HepG2 (cell line): ENCODE measurements at regions not wholly inside any gene's neighbourhood (a gene's known extent, or its start where the extent isn't known, plus 50 kb on each side); places are given as distances from the start of the nearest gene placed in this dataset.

ENCODE experiments used
- ATAC-seq: fragments of 200-7000 bp; cut with Tn5 transposase; 3 replicates; pipeline ENCODE4 v1.9.1; 2020; ENCODE audit warnings: mild to moderate bottlenecking, moderate library complexity
- BruUV-seq: library from RNA; stranded (reverse); fragments of 400-500 nt; replicated peaks from 2 replicates; lab custom pipeline; 2021; lab: Mats Ljungman, UMichigan
- CTCF ChIA-PET: fragments of 300-600 bp; formaldehyde crosslinking; extraction: SDS; loops from one replicate; lab custom pipeline; 2021; ENCODE audit warnings: low total read pairs, inconsistent platforms, low intra/inter-chr PET ratio; lab: Yijun Ruan, JAX
- POLR2A ChIA-PET: fragments of 350-600 bp; sonication (Branson Sonifier 250); formaldehyde crosslinking; loops from one replicate; lab custom pipeline; 2020; ENCODE audit warnings: antibody characterized with exemption, inconsistent platforms; lab: Yijun Ruan, JAX
- DNase-seq: peaks from one replicate; pipeline ENCODE4 v3.0.0-alpha.2; 2015; ENCODE audit warnings: low spot score
- FAIRE-seq: peaks from 3 replicates; lab custom pipeline; 2011; peaks lifted over from hg19 to GRCh38; lab: Jason Lieb, UNC
- H2AFZ ChIP-seq: one replicate; pipeline ENCODE4 v1.6.1; 2011; ENCODE audit warnings: low read length, inconsistent platforms
- H3K27ac ChIP-seq: fragments of 300-600 bp; 3 replicates; pipeline ENCODE4 v1.8.0; 2011; ENCODE audit warnings: mixed run types, mild to moderate bottlenecking, mixed read lengths, low read length, inconsistent platforms; ENCODE audit not compliant: insufficient read depth; ENCODE audit errors: extremely low read length
- H3K27me3 ChIP-seq, 2 experiments: fragments of 200-600 bp in 1 of 2; 2 replicates in 1 of 2; 3 replicates in 1 of 2; pipeline versions ENCODE4 v1.6.0 to v1.8.0; 2011; ENCODE audit warnings: low read length in 2 of 2, mild to moderate bottlenecking in 2 of 2, moderate library complexity in 2 of 2, inconsistent platforms in 1 of 2; ENCODE audit not compliant: insufficient read depth in 2 of 2, control insufficient read depth in 1 of 2
- H3K36me3 ChIP-seq, 2 experiments: fragments of 200-600 bp in 1 of 2; replicated peaks in 1 of 2; 2 replicates in 1 of 2; 3 replicates in 1 of 2; pipeline versions ENCODE4 v1.5.1 to v1.8.0; 2011; ENCODE audit warnings: low read length in 2 of 2, inconsistent platforms in 1 of 2; ENCODE audit not compliant: insufficient read depth in 2 of 2, control insufficient read depth in 1 of 2
- H3K4me1 ChIP-seq: 2 replicates; pipeline ENCODE4 v1.5.1; 2012; ENCODE audit warnings: low read length, inconsistent platforms; ENCODE audit not compliant: insufficient read depth
- H3K4me2 ChIP-seq: 2 replicates; pipeline ENCODE4 v1.6.0; 2011; ENCODE audit warnings: low read depth, low read length, inconsistent platforms
- H3K4me3 ChIP-seq, 3 experiments: fragments of 200-600 bp in 1 of 3; sonication (generic), shearing (Covaris generic) in 1 of 3; replicated peaks in 1 of 3; 2 replicates each; pipeline ENCODE4 v1.5.1; 2011 to 2016; ENCODE audit warnings: low read length in 3 of 3, inconsistent platforms in 2 of 3, low read depth in 2 of 3, mild to moderate bottlenecking in 2 of 3, control low read depth in 1 of 3, mixed read lengths in 1 of 3; ENCODE audit not compliant: insufficient read depth in 1 of 3
- H3K79me2 ChIP-seq: one replicate; pipeline ENCODE4 v1.6.1; 2011; ENCODE audit warnings: low read length, inconsistent platforms; ENCODE audit not compliant: insufficient read depth
- H3K9ac ChIP-seq: 2 replicates; pipeline ENCODE4 v1.6.0; 2011; ENCODE audit warnings: mild to moderate bottlenecking, low read depth, low read length, inconsistent platforms; ENCODE audit not compliant: insufficient read depth
- H3K9me3 ChIP-seq: 2 replicates; pipeline ENCODE4 v1.5.1; 2012; ENCODE audit warnings: mild to moderate bottlenecking, low read length
- H4K20me1 ChIP-seq: 2 replicates; pipeline ENCODE4 v1.6.0; 2011; ENCODE audit warnings: inconsistent platforms, mild to moderate bottlenecking, low read length, moderate library complexity; ENCODE audit not compliant: insufficient read depth
- AGO1 ChIP-seq: fragments of 200-400 bp; formaldehyde crosslinking; IDR thresholded peaks from 2 replicates; pipeline ENCODE4 v1.6.1; 2017; ENCODE audit warnings: mild to moderate bottlenecking, low read depth, low read length, moderate library complexity; ENCODE audit not compliant: poor library complexity, severe bottlenecking
- EED ChIP-seq: sonication (generic); formaldehyde crosslinking; IDR thresholded peaks from 2 replicates; pipeline ENCODE4 v1.5.0; 2020; ENCODE audit warnings: mild to moderate bottlenecking, missing genetic modification reagents
- FOXO4 ChIP-seq: sonication (generic); formaldehyde crosslinking; conservative IDR thresholded peaks from 2 replicates; pipeline ENCODE4 v1.8.1; 2023; ENCODE audit warnings: missing genetic modification reagents
- MAX ChIP-seq: IDR thresholded peaks from 2 replicates; pipeline ENCODE4 v1.6.1; 2012; ENCODE audit warnings: inconsistent platforms
- REXO4 ChIP-seq: sonication (generic); formaldehyde crosslinking; IDR thresholded peaks from 2 replicates; pipeline ENCODE4 v1.8.0; 2022; ENCODE audit warnings: missing genetic modification reagents, mild to moderate bottlenecking, borderline replicate concordance
- ZNF264 ChIP-seq: sonication (generic); formaldehyde crosslinking; IDR thresholded peaks from 2 replicates; pipeline ENCODE4 v1.4.0; 2020; ENCODE audit warnings: missing genetic modification reagents
- ZNF33B ChIP-seq: sonication (generic); formaldehyde crosslinking; IDR thresholded peaks from 2 replicates; pipeline ENCODE4 v1.5.1; 2020; ENCODE audit warnings: mild to moderate bottlenecking, missing genetic modification reagents
- ZNF883 ChIP-seq: sonication (generic); formaldehyde crosslinking; IDR thresholded peaks from 2 replicates; pipeline ENCODE4 v1.5.1; 2020; ENCODE audit warnings: mild to moderate bottlenecking, missing genetic modification reagents; ENCODE audit errors: not compliant biosample characterization
- ZUFSP ChIP-seq: sonication (generic); formaldehyde crosslinking; IDR thresholded peaks from 2 replicates; pipeline ENCODE4 v1.9.0; 2021; ENCODE audit warnings: missing genetic modification reagents, mild to moderate bottlenecking, borderline replicate concordance
- WGBS: methylation state at CpG from one replicate; pipeline ENCODE4 v1.1.6; 2017; ENCODE audit warnings: low lambda C conversion rate; 5-methylcytosine and 5-hydroxymethylcytosine counted together
- in situ Hi-C: cut with HindIII; loops from 2 replicates; pipeline ENCODE4 v1.10.0; 2017; ENCODE audit warnings: low pct_unique_long_range_greater_than_20kb; ENCODE audit not compliant: extremely low pct_ligation_motif_present
- intact Hi-C: fragments of 100-400 bp; cut with micrococcal nuclease; formaldehyde crosslinking; loops from one replicate; pipeline ENCODE4 v1.10.0; 2022; ENCODE audit not compliant: unreplicated experiment

GRCh38 chr5:57320582-57320981 is 146.7 kb downstream of the GPBP1 start:
- ChIA-PET CTCF (no interaction called here), POLR2A (no interaction called here)
- Histone ChIP-seq H3K4me2 (no peak overlapping the region), H3K9me3 (no peaks in the 10 kb centered on the region), H3K4me1 (no peaks in the 10 kb centered on the region), H2AFZ (no peak overlapping the region), H3K27me3 (peaks cover 3 to 19% of the 10 kb centered on the region in 2 experiments; a peak in 3 of 5 replicates), H3K36me3 (no peaks in the 10 kb centered on the region), H3K27ac (no peak overlapping the region), H3K4me3 (no peak overlapping the region), H4K20me1 (no peaks in the 10 kb centered on the region), H3K9ac (no peak overlapping the region), H3K79me2 (no peaks in the 10 kb centered on the region)
- in situ Hi-C loops (no loop called here), intact Hi-C loops (no loop called here)
- WGBS, result 14% methylated on average over 6 of the region's 6 CpGs
- DNase-seq (no peak), FAIRE-seq (no peak), ATAC-seq (no peak)
- no peak for TF ChIP-seq ZNF33B (CRISPR knock-in tag)
- TF ChIP-seq ZUFSP (CRISPR knock-in tag), result no peak
- no peak for TF ChIP-seq MAX
- no peak for TF ChIP-seq FOXO4 (CRISPR knock-in tag)
- BruUV-seq, result no TSS peak

GRCh38 chr5:57319628-57320027 is 145.8 kb downstream of the GPBP1 start:
- H2AFZ ChIP-seq, result no peak overlapping the region

More at GRCh38 chr5:57319628-57320027, 145.8 kb downstream of the GPBP1 start:
- no peak overlapping the region for H3K27ac ChIP-seq
- H3K27me3 ChIP-seq, result peaks cover 3 to 19% of the 10 kb centered on the region in 2 experiments; a peak in 3 of 5 replicates
- H3K4me1 ChIP-seq, result no peaks in the 10 kb centered on the region
- WGBS, result 9% methylated on average over 4 of the region's 4 CpGs
- no peaks in the 10 kb centered on the region for H3K79me2 ChIP-seq
- no peaks in the 10 kb centered on the region for H3K9me3 ChIP-seq
- no peak overlapping the region for H3K4me3 ChIP-seq
- in situ Hi-C loops, result no loop called here
- intact Hi-C loops, result no loop called here
- TF ChIP-seq ZNF264 (CRISPR knock-in tag) (no peak), AGO1 (no peak), REXO4 (CRISPR knock-in tag) (no peak), ZNF883 (no peak), EED (CRISPR knock-in tag) (no peak), ZUFSP (CRISPR knock-in tag) (no peak)
- ChIA-PET CTCF (no interaction called here), POLR2A (no interaction called here)
- FAIRE-seq (no peak), DNase-seq (no peak), ATAC-seq (no peak)
- no peaks in the 10 kb centered on the region for H4K20me1 ChIP-seq
- no peaks in the 10 kb centered on the region for H3K36me3 ChIP-seq
- no TSS peak for BruUV-seq
- no peak overlapping the region for H3K9ac ChIP-seq
- no peak overlapping the region for H3K4me2 ChIP-seq
